Activated CD4-positive, CD25-positive, alpha-beta regulatory T cell treated with anti-CD3 and anti-CD28 coated beads, Interleukin-2, amount 50 U/mL, for 16 hours (primary cell): ENCODE measurements at regions not wholly inside any gene's neighbourhood (a gene's known extent, or its start where the extent isn't known, plus 50 kb on each side); places are given as distances from the start of the nearest gene placed in this dataset.

ENCODE experiments used
- DNase-seq: peaks from one replicate; pipeline ENCODE4 v3.0.0-alpha.2; 2020; ENCODE audit warnings: low read depth, low spot score

- DNase-seq, result no peak
Measured at GRCh38 chr7:50166997-50167965, 74.2 kb upstream of the ZPBP start.

GRCh38 chr7:50164559-50165170 lies 71.6 kb upstream of the ZPBP start:
- DNase-seq, result no peak

DNA sequence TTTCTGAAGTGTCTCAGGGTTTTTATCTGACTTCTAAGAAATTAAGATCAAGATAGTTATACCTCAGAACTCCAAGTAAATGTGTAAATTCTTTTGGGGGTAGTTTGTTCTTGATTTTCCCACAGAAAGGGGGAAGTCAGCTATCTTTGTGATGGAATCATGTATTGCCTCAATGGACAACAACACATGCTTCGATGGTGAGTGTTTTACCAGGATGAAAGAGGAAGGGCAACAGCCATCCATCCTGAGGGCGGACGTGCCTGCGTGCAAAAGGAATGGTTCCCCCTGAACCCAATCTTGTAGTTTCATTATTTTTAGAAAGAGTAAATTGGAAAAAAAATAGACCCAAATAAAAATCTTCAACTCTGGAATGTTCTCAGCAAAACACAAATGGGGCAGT lies 67.2 kb upstream of the ZPBP start:
- DNase-seq, result no peak

GRCh38 chr7:50159154-50159553 lies 66.1 kb upstream of the ZPBP start:
- DNase-seq, result no peak

DNA sequence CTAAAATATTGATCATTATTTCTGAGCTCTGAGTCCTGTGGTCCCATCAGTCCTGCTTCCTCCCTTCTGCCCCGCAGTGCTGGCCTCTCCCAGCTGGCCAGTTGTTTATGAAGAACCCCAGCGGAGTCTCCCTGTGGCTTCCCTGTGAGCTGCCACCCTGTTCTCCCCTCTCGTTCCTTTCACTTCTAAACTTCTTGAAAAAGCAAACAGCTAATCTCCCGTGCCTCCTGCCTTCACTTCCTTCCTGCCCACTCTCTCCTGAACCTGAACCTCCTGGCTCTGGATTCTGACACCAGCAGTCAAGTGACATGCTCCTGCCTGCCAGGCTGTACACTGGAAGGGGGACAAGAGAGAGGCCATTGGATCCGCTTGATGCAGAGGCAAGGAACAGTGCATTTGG lies 63.7 kb upstream of the ZPBP start:
- no peak for DNase-seq

DNA sequence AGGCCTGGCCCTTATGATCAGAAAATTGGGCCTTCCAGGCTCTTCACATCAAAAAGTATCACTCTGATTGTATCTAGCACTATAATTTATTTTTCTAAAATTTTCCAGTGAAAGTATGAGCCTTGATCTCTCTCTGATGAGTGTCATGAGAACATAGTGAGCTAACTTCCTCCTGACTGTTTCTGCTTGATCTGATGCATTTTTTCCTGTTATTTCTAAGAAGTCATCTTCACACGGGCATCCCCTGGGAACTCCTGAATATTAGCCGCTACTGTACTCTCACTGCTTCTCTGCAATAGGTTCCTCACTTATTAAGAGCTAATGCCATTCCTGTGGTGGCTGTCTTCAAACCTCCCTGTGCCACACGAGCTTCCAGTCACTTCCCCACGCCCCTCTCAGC lies 63.1 kb upstream of the ZPBP start:
- no peak for DNase-seq

DNA sequence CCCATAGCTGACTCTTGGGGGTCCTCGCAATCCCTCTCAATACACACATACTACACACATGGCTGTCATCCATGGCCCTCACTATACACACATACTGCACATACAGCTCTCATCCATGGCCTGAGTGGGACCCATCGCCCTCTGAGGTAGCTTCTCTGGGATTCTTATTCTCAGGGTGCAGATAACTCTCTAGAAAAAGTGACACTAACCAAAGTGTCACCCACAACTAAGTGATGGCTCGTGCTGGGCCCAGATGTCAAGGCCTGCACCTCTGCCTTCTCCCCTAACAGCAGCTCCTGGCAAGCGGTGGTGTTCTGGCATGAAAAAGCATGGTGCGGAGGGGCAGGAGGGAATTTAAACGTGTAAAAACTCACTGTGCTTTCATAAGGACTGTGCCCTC lies 62.7 kb upstream of the ZPBP start:
- DNase-seq, result no peak

GRCh38 chr7:50153995-50154394 lies 60.9 kb upstream of the ZPBP start:
- no peak for DNase-seq

GRCh38 chr7:50153148-50153547 lies 60.1 kb upstream of the ZPBP start:
- no peak for DNase-seq

- DNase-seq, result no peak
Measured at GRCh38 chr7:50152486-50152885, 59.4 kb upstream of the ZPBP start.

DNA sequence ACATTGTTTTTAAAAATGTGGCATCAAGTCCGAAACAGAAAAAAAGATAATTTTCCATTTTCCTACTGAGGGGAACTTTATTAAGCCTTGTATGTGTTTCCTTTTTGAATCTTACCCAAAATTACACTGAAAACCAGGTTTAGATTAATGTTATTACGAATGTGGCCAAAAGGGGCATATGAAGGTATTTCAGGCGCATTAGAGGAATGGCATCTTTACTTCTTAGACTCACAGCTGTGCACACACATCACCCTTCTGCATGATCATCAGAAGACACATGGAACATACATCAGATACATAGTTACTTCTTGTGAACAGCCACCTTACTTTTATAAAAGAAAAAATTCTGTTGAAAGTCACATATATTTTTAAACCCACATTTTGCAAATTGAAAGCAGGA lies 58.6 kb upstream of the ZPBP start:
- no peak for DNase-seq

DNA sequence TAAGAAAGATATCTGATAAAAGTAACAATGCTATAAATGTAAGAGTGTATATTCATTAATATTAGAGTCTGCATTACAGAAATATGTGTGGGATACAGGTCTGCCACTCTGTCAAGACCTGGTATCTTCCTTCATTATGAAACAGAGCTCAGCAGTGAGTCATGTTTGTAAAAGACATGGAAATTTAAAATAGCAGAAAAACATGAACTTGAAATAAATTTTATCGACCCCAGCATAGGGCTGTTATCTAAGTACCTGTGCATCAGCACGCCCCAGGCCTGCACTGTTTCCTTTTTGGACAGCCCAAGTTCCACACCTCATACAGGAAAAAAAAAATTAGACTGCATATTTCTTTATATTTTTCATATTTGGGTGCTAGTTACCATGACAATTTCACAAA lies 58.0 kb upstream of the ZPBP start:
- no peak for DNase-seq

- DNase-seq, result no peak
Measured at GRCh38 chr7:50149369-50149768, 56.3 kb upstream of the ZPBP start.

DNA sequence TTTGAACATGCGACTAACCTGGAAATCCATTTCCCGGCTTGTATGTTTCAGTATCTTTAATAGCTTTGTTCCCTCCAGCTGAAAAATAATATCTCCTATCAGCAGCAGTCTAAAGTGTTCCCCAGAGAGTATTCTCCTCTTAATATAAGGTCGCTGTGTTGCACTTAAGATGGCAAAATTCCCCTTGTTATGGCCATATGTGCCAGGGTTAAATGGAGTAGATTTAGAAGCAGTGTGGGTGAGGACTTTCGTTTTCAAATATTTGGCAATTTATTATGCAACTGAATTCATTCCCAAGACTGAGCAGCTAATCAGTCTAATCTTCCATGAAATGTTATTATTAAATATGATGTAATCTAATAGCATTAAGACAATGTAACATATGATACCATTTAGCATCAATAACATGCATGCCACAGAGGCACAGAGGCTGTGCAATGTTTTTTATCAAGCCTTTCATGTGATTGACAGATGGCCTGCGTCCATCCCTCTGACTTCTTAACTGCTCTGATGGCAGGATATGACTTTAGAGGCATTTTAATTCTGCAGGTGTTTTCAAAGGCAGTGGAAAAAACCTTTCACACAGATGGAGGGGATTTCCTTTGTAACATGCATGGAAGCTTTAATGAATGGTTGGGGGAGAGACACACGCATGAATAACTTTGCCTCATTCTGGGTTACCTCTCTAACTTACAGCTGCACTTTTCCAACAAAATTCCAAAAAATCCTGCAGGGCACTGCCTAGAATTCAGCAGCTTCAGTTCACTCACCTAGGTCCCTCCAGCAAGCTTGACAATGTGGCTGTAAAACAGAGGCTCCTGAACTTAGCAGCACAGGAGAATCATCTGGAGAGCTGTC lies 55.1 kb upstream of the ZPBP start:
- DNase-seq, result no peak

GRCh38 chr7:50146692-50147091 lies 53.6 kb upstream of the ZPBP start:
- no peak for DNase-seq

GRCh38 chr7:50145801-50146338 lies 52.8 kb upstream of the ZPBP start:
- no peak for DNase-seq

GRCh38 chr7:50145226-50145625 lies 52.2 kb upstream of the ZPBP start:
- no peak for DNase-seq
